ENCODE measurements at regions not wholly inside any gene's neighbourhood (a gene's known extent, or its start where the extent isn't known, plus 50 kb on each side); places are given as distances from the start of the nearest gene placed in this dataset.

- no peak for TF ChIP-seq NFRKB (IDR thresholded peaks at IDR 0.05)
- TF ChIP-seq, protein P1, sequence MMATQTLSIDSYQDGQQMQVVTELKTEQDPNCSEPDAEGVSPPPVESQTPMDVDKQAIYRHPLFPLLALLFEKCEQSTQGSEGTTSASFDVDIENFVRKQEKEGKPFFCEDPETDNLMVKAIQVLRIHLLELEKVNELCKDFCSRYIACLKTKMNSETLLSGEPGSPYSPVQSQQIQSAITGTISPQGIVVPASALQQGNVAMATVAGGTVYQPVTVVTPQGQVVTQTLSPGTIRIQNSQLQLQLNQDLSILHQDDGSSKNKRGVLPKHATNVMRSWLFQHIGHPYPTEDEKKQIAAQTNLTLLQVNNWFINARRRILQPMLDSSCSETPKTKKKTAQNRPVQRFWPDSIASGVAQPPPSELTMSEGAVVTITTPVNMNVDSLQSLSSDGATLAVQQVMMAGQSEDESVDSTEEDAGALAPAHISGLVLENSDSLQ (IDR thresholded peaks at IDR 0.05) = no peak
- no peak for TF ChIP-seq BHLHE40 (IDR thresholded peaks at IDR 0.05; ENCODE audit: borderline replicate concordance)
- TF ChIP-seq ARNT (IDR thresholded peaks at IDR 0.05) = no peak
- TF ChIP-seq FOXA1 (IDR thresholded peaks at IDR 0.05) = no peak
- no peak for TF ChIP-seq FOXK2 (IDR thresholded peaks at IDR 0.05)
- TF ChIP-seq SUZ12 (IDR thresholded peaks at IDR 0.05) = no peak
Measured at GRCh38 chr12:46455648-46456352, 83.2 kb upstream of the SLC38A2 start.

Data from HEK293T (cell line).